C4-2B (cell line): ENCODE measurements at regions not wholly inside any gene's neighbourhood (a gene's known extent, or its start where the extent isn't known, plus 50 kb on each side); places are given as distances from the start of the nearest gene placed in this dataset.

Experiments
- H3K27ac ChIP-seq: fragments of 450-650 bp; 2 replicates; pipeline ENCODE4 v1.5.1; 2017
- ZFX ChIP-seq: fragments of 450-650 bp; IDR thresholded peaks from 2 replicates; pipeline ENCODE4 v1.6.1; 2017
- TF ChIP-seq, protein P1 (sequence below): fragments of 450-650 bp; conservative IDR thresholded peaks from 2 replicates; pipeline ENCODE4 v1.5.1; 2017; ENCODE audit warnings: mild to moderate bottlenecking

DNA sequence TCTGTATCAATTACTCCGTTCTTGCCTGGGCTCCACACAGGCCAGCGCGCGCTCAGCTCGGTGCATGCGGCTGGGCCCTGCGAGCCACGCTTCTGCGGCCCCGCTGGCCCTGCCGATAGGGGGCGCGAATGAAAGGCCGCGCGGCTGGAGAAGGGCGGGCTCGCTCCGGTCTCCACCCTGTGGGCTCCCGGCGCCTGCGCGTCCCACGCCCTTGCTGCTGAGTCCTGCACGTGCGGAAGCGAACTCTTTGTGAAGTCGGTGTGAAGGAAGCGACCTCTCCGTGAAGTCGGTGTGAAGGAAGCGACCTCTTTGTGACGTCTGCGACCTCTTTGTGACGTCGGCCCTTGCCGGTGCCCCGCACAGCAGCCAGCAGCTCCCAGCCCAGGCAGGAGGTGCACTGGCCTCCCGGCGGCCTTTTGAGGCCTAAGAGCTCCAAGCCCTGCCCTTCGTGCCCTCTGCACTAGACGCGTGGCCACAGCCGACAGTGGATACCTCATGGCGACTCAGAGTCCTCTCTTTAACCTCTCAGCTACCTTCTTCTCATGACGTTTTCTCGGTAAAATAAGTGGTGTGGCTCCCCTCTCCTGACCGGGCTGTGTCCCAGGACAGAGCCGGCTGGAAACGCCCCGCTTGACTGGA lies 391.9 kb upstream of the RAB6C start:
- TF ChIP-seq, protein P1, sequence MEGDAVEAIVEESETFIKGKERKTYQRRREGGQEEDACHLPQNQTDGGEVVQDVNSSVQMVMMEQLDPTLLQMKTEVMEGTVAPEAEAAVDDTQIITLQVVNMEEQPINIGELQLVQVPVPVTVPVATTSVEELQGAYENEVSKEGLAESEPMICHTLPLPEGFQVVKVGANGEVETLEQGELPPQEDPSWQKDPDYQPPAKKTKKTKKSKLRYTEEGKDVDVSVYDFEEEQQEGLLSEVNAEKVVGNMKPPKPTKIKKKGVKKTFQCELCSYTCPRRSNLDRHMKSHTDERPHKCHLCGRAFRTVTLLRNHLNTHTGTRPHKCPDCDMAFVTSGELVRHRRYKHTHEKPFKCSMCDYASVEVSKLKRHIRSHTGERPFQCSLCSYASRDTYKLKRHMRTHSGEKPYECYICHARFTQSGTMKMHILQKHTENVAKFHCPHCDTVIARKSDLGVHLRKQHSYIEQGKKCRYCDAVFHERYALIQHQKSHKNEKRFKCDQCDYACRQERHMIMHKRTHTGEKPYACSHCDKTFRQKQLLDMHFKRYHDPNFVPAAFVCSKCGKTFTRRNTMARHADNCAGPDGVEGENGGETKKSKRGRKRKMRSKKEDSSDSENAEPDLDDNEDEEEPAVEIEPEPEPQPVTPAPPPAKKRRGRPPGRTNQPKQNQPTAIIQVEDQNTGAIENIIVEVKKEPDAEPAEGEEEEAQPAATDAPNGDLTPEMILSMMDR = no peak
- no peak for TF ChIP-seq ZFX
- H3K27ac ChIP-seq = no peak overlapping the region

DNA sequence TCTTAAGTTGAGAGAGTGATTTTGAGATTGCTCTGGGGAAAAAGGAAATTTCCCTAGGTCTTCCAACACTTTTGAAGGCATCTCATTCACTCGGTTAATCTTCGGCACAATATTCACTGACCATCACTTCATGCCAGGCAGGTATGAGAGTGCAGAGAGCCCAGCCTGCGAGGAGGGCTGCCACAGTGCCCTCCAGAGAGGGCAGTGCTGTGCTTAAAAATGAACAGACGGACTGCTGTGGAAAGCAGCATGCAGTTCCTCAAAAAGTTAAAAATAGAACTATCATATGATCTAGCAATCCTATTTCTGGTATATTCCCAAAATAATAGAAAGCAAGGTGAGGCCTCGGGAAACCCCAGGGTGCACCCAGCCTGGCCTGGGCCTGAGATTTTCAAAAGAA lies 374.9 kb upstream of the RAB6C start:
- no peak for TF ChIP-seq ZFX
- TF ChIP-seq, protein P1 = no peak

DNA sequence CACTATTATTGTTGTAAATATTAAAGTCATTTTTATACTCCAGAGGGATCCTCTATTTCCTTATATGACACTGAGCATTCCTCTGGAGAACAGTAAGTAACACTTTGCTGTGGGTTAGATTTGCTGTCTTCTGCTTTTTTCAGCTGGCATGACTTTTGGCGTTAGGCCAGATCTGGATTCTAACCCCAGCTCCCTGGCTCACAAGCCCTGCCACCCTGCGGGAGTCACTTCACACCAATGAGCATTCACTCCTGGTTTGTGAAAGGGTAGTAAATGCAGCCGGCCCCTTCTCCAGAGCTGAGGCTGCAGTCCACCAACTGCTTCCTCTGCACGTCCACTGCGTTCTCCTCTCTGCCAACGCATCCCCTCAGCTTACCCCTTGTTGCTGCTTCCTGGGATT lies 373.8 kb upstream of the RAB6C start:
- TF ChIP-seq, protein P1 = no peak
- no peak for TF ChIP-seq ZFX
- H3K27ac ChIP-seq = peak overlapping the region; percentile 13; the same call in 1 of the 2 replicates

More for the DNA sequence above, 374.9 kb upstream of the RAB6C start:
- H3K27ac ChIP-seq = no peak overlapping the region

DNA sequence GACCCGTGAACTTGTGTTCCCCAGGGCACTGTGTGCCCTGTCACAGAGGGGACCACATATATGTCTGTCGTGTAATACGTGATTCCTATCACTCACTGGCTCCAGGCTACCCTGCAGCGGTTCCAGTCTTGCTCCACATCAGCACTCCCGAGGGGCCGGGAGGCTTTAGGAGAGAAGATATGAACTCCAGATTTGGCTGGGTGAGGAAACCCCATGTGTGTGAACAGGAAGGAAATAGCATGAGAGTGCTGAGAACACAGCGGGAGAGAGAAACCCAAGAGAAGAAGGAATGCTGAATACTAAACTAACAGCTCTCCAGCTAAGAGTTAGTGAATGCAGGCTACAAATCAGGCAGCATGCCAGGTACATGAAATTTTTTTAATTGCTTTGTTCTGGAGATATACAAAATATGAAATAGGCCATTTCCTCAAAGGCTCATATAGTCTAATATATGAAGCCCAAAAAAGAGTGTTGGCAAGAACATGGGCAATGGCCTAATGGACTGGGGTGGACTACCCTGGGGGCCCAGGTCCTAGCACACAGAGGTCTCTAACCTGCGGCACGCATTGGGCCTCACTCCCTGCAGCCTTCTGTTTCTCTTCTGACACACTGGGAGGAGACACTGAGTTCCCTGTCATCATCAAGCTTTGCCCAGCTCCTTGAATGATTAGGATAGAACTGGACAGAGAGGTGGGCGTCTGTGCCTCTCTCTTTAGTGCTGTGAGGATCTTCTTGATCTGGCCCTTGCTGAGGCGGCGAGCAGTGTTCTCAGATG lies 372.8 kb upstream of the RAB6C start:
- TF ChIP-seq ZFX = no peak
- TF ChIP-seq, protein P1 = no peak

DNA sequence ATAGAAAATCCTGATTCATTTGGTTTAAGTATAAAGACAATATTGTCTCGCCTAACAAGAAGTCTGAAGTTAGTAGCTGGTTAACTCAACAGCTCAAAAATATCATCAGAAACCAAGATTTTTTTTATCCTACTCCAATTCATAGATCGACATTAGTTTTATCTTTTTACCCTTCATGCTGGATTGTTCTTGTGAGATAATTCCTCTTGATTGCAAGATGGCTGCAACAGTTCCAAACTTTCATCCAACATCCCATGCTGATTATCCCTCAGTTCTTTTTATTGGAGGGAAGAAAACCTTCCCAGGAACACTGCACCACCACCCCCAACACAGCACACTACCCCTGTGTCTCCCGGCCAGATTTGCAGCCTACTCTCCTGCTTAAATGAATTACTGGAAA lies 370.2 kb upstream of the RAB6C start:
- no peak overlapping the region for H3K27ac ChIP-seq
- TF ChIP-seq ZFX = no peak
- TF ChIP-seq, protein P1 = no peak

More for the DNA sequence above, 372.8 kb upstream of the RAB6C start:
- no peak overlapping the region for H3K27ac ChIP-seq

DNA sequence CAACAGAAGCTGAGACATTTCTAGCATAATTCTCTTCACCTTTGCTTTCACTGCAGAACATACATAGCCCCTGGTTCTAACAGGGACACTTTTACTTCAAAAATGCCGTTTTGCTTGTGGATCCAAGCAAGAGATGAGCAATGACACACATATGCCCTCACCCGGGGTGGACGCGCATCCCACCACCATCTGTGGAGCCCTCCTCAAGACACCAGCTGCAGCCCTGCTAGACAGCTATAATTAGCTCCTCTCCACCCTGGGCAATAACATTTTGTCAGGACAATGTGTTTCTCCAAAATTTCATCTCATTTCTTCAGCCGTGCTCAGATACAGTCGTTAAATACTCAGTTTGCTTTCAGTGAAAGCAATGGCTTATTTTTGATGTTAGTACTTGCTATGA lies 368.7 kb upstream of the RAB6C start:
- no peak overlapping the region for H3K27ac ChIP-seq
- TF ChIP-seq, protein P1 = no peak

DNA sequence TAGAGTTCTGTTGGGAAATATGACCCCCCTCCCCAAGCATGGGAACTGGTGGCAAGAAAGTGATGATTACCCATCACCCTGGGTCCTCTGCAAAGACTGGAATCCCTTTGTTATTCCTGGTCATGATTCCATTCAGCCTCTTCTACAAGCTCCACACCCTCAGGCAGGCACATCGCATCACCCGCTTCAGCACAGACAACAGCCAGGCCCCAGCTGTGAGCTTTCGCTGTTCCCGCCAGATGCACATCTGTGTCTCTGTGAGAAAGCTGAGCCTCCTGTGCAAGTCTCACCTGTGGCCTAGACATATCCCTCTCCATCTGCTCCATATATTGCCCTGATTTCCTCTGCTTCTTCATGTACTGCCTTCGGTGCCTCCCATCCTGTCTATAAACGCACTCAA lies 368.0 kb upstream of the RAB6C start:
- TF ChIP-seq, protein P1 = no peak
- TF ChIP-seq ZFX = no peak
- H3K27ac ChIP-seq = no peak overlapping the region
